Ishikawa (cell line): ENCODE measurements at regions not wholly inside any gene's neighbourhood (a gene's known extent, or its start where the extent isn't known, plus 50 kb on each side); places are given as distances from the start of the nearest gene placed in this dataset.

Experiments used
- CEBPB ChIP-seq: IDR thresholded peaks from 2 replicates; pipeline ENCODE4 v1.6.1; 2012
- CREB1 ChIP-seq: IDR thresholded peaks from 2 replicates; pipeline ENCODE4 v1.6.1; 2012; ENCODE audit warnings: low read depth
- EGR1 ChIP-seq: IDR thresholded peaks from 2 replicates; pipeline ENCODE4 v1.6.1; 2012
- FOXM1 ChIP-seq: IDR thresholded peaks from 2 replicates; pipeline ENCODE4 v1.6.1; 2012; ENCODE audit warnings: low read depth, borderline replicate concordance
- NFIC ChIP-seq: IDR thresholded peaks from 2 replicates; pipeline ENCODE4 v1.6.1; 2012
- RAD21 ChIP-seq: IDR thresholded peaks from 2 replicates; pipeline ENCODE4 v1.6.1; 2012; ENCODE audit warnings: low read depth
- TAF1 ChIP-seq: IDR thresholded peaks from 2 replicates; pipeline ENCODE4 v1.6.1; 2012; ENCODE audit warnings: low read depth, mild to moderate bottlenecking
- TCF12 ChIP-seq: IDR thresholded peaks from 2 replicates; pipeline ENCODE4 v1.6.1; 2012; ENCODE audit warnings: low read depth
- YY1 ChIP-seq: IDR thresholded peaks from 2 replicates; pipeline ENCODE4 v1.6.1; 2012; ENCODE audit warnings: low read depth
- ZBTB7A ChIP-seq: IDR thresholded peaks from 2 replicates; pipeline ENCODE4 v1.6.1; 2012; ENCODE audit warnings: low read depth
- TF ChIP-seq, protein P1 (sequence below): IDR thresholded peaks from 2 replicates; pipeline ENCODE4 v1.6.1; 2012; ENCODE audit warnings: low read depth, mild to moderate bottlenecking

DNA sequence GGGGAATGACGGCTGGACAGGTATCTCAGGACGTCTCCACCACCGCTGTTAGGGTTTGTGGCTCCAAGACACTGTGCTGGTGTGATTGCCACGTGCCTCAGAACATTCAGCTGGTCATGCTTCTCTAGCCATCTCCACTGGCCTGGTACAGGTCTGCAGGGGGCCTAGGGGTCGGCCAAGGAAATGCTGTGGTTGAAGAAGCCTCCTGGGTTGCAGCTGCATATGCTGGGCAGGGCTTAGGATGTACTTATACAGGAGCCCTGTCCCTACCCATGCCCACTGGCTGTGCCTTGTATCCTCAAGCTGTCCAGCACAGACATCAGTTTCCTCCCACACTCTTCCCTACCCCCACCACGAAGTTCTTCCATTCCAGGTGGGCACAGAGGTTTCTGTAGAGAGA lies 64.1 kb downstream of the NPPC start:
- no peak for TF ChIP-seq YY1
- TF ChIP-seq, protein P1, sequence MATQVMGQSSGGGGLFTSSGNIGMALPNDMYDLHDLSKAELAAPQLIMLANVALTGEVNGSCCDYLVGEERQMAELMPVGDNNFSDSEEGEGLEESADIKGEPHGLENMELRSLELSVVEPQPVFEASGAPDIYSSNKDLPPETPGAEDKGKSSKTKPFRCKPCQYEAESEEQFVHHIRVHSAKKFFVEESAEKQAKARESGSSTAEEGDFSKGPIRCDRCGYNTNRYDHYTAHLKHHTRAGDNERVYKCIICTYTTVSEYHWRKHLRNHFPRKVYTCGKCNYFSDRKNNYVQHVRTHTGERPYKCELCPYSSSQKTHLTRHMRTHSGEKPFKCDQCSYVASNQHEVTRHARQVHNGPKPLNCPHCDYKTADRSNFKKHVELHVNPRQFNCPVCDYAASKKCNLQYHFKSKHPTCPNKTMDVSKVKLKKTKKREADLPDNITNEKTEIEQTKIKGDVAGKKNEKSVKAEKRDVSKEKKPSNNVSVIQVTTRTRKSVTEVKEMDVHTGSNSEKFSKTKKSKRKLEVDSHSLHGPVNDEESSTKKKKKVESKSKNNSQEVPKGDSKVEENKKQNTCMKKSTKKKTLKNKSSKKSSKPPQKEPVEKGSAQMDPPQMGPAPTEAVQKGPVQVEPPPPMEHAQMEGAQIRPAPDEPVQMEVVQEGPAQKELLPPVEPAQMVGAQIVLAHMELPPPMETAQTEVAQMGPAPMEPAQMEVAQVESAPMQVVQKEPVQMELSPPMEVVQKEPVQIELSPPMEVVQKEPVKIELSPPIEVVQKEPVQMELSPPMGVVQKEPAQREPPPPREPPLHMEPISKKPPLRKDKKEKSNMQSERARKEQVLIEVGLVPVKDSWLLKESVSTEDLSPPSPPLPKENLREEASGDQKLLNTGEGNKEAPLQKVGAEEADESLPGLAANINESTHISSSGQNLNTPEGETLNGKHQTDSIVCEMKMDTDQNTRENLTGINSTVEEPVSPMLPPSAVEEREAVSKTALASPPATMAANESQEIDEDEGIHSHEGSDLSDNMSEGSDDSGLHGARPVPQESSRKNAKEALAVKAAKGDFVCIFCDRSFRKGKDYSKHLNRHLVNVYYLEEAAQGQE: no peak
- TF ChIP-seq TCF12: no peak
- TF ChIP-seq TAF1: no peak
- no peak for TF ChIP-seq CREB1
- TF ChIP-seq ZBTB7A: no peak
- no peak for TF ChIP-seq CEBPB
- TF ChIP-seq FOXM1: no peak
- no peak for TF ChIP-seq RAD21
- TF ChIP-seq EGR1: no peak
- no peak for TF ChIP-seq NFIC
